Stimulated activated CD4-positive, alpha-beta T cell treated with anti-CD3 and anti-CD28 coated beads, Interleukin-1b, Interleukin-23, amount 100 ng/mL, for 4 hours (primary cell): ENCODE measurements at regions not wholly inside any gene's neighbourhood (a gene's known extent, or its start where the extent isn't known, plus 50 kb on each side); places are given as distances from the start of the nearest gene placed in this dataset.
"Not testable (repeated sequence)": the region's sequence is repeated elsewhere in the genome, so short reads cannot be mapped to it uniquely, and the experiment has no call there.

Experiments
- DNase-seq, 2 donors: peaks; one replicate each; pipeline ENCODE4 v3.0.0-alpha.2; 2020; ENCODE audit warnings: low read depth in 2 of 2

- DNase-seq, result no peak
Observed at GRCh38 chr17:34740565-34741520, 161.5 kb downstream of the TMEM132E start.

GRCh38 chr17:34739386-34739785 lies 160.0 kb downstream of the TMEM132E start:
- no peak for DNase-seq

GRCh38 chr17:34737673-34738072 lies 158.3 kb downstream of the TMEM132E start:
- not testable (repeated sequence) for DNase-seq

- no peak for DNase-seq
Observed at GRCh38 chr17:34736611-34737010, 157.2 kb downstream of the TMEM132E start.

DNA sequence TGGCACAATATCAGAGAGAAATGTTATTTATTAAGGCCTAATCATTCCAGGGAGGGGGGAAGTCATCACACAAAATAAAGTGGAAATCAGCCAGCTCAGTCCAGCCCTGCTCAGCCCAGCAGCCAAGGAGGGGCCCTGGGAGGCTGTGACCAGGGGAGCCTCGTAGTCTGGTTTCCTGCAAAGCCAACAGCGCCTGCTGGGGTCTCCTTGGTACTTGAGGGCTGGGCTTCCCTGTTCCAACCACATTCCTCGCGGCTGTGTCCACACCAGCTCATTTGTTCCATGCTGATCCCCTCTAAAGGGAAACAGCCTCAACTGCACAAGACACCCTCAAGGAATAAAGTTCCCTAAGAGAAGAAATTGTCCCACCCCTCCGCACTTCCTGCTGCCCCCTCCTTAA lies 154.0 kb downstream of the TMEM132E start:
- no peak for DNase-seq

- no peak for DNase-seq
Observed at GRCh38 chr17:34730816-34731215, 151.4 kb downstream of the TMEM132E start.

- DNase-seq, result no peak
Observed at GRCh38 chr17:34728771-34729310, 149.5 kb downstream of the TMEM132E start.

- DNase-seq, result no peak
Observed at GRCh38 chr17:34727601-34728000, 148.2 kb downstream of the TMEM132E start.

DNA sequence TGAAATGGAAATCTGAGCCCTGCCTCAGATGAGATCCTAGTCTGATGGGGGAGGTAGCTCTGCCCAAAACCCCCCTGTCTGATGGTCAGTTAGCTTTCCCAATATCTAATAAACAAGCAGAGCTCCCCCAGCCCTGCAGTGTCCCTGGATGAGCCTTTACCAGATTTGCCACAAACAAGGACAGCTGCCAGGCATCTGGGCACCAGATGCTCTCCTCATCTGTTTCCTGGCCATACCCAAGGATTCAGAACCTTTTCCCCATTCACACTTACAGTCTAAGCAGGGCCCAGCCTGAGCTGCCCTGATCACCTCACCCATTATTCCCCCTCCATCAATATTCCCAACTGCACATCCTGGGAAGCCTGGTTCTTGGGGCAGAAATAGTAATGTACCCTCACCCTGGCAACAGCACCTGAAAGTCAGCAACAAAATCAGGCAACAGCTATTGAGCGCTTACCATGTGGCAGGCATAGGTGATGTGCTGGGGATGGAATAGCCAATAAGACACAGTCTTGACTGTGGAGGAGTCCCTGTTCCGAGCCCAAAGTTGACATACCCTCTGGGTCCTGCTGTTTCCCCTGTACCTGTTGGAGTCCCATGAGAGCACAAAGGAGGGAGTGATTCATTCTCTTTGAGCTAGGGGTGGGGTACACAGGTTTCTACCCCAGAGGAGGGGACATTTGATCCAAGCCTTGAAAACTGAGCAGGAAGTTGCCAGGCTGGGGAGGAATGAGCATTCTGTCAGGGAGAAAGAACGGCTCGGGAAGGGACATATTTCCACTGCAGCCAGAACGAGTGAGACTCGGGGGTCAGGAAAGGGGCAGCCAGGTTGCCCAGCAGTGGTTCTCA lies 147.4 kb downstream of the TMEM132E start:
- DNase-seq, result no peak

DNA sequence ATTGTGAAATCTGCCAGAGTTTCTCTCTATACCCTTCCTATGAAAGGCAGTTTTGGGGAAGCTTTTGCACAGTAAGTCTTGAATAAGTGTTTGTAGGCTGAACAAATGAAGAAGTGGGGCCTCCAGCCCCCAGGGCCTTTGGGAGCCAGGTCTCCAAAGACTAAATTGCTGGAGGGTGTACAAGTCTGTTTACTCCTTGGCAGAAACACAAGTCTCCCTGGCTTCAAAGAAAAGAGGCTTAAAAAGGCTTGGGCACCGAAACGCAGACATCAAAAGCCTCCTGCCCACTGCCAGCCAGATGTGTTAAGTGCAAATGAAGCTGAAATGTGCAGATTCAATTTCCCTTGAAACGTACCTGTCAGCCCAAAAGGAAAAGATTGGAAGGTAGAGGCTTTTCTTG lies 146.3 kb downstream of the TMEM132E start:
- no peak for DNase-seq

DNA sequence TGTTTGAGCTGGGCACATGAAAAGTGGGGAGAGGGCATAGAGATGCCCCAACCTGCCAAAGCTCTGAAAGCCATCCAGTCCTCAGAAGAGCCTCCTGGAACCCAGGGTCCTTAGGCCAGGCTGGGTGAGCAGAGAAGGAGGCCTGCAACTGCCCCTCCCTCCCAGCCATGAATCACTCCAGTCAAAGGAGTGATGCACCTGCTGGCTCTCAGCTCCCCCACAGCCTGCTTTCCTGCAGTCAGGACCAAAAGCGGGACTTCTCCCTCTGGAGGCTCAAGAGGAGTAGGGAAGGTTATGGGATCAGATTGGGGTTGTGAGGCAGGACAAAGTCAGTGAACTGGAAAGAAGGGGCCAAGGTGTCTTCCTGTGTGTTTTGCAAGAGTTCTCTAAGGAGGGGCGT lies 145.6 kb downstream of the TMEM132E start:
- DNase-seq, result no peak

DNA sequence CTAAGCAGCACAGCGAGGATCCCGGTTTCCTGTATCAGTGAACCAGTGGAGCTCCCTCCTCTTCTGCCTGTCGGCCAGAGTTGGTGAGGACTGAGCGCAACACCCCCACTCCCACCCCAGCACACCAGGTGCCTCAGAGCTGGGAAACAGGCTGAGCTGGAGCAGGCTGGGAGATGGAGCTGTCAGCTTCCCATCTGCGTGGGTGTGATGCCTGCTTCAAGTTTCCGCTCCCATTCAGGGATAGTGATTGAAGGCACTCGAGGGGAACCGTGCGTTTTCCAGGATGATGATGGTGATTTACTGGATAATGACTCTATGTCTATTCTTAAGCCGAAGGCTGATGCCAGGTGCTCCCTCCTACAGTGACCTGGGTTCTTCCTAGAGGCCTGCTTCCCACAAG lies 144.5 kb downstream of the TMEM132E start:
- no peak for DNase-seq

DNA sequence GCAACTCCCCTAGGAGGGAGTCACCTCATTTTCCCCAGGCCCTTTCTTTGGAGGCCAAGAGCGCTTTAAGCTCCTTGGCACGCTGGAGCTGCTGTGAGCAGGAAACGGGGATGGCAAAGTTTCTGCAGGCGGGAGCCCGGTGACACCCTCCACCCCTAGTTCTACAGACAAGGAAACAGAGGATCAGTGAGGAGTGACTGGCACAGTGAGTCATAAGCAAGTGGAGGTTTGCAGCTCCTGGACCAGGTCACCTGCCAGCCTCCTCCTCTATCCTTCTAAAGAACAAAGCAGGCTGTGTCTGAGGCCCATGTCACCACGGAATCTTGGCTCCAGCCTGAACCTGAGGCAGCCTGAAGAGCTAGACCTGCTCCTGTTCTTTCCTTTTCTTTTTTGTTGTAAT lies 141.9 kb downstream of the TMEM132E start:
- no peak for DNase-seq

DNA sequence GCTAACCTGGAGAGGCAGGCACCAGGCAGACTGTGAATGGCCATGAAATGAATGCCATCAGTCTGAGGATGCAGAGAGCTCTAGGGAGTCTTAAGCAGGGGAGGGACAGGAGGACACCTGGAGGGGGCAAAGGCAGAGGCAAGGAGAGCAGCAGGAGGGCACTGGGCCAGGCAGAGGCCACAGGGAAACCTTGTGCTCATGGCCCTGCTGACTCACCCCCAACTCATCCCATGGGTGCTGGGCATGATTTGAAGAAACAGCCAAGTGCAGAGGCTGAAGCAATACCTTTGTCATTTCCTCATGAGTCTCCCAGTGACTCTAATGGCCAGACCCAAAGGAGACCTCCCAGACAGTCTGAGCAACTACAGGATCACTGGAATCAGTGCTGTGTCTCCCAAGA lies 141.4 kb downstream of the TMEM132E start:
- DNase-seq, result no peak

GRCh38 chr17:34719569-34719968 lies 140.2 kb downstream of the TMEM132E start:
- DNase-seq, result no peak

GRCh38 chr17:34717092-34717491 lies 137.7 kb downstream of the TMEM132E start:
- no peak for DNase-seq

- DNase-seq, result no peak
Observed at GRCh38 chr17:34716291-34716690, 136.9 kb downstream of the TMEM132E start.

- DNase-seq, result no peak
Observed at GRCh38 chr17:34715504-34715903, 136.1 kb downstream of the TMEM132E start.

DNA sequence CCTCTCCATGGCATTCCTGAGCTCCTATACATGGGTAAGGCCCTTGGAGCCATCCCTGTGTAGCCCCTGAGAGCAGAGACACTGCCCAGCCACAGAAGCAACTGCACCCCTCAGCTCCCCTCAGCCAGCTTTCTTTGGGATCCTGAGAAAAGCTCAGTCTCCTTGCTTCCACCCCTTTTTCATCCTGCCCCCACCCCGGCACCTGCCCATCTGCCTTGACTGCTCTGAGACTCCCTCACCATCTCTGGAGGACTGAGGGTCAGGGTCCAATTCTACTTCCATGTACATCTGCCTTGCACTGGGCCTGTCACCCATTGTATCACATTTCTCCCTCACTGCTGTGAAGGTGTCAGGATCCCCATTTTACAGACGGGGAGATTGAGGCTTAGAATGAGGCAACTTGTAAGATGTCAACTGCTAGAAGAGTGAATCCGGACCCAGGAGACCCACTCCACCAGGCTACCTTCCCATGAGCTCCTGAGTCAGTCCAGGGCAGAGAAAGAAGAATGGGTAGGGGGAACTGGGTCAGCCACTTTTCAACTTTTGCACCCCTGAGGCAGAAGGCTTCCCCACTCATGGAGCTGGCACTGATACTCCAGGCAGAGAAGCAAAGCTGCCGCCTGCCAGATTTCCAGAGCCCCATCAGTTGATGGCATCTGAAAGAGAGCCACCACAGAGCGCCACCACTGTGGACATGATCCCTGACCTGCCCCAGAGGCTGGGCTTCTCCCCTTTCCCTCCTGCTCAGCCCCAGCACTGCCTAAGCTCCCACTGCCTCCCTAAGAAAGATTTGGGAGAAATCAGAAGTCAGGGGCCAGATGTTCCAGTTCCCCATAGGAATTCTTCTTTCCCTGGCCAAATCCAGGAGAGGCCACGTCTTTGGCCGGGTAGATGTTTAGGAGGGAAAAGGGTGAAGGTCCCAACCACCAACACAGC lies 135.4 kb downstream of the TMEM132E start:
- DNase-seq, result no peak

- DNase-seq, result no peak
Observed at GRCh38 chr17:34713687-34714086, 134.3 kb downstream of the TMEM132E start.

DNA sequence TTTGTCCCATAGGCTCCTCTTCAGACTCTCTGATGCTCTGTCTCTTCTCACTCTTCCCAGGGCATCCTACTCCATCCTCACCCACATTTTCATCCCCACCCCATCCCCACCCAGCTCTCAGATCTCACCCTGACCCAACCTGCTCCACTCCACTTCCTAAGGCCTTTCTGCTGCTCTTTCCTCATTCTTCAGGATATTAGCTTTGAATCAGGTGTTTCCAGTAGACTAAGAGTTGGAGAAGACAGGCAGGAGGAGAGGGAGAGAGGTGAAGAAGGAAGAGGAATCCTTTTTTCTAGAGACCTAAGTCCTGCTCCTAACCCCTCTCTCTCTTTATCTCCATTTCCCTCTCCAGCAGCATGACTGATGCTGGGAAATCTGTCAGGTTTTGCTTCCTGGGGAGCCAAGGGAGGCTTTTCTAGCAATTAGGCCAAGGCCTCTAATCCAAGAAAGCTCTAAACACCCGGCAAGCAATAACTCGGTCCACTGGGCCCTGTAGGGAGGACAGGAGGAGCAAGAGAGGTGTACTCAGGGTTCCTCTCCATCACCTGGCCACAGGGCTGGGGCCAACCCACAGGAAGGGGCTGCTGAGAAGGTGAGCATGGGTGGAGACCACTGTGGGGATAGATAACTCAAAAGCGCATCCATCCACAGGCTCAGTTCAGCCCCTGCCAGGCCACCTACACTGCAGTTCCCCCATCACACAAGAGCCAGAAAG lies 133.3 kb downstream of the TMEM132E start:
- DNase-seq, result no peak
